Lower leg skin (tissue), 4 donors: ENCODE measurements at regions not wholly inside any gene's neighbourhood (a gene's known extent, or its start where the extent isn't known, plus 50 kb on each side); places are given as distances from the start of the nearest gene placed in this dataset.

Experiments used
- DNase-seq, 2 donors: peaks; one replicate each; pipeline ENCODE4 v3.0.0-alpha.2; 2019; ENCODE audit warnings: low spot score in 2 of 2
- H3K4me3 ChIP-seq: fragments of 200-600 bp; sonication (generic); 2 replicates; pipeline ENCODE4 v1.5.1; 2017; ENCODE audit warnings: mild to moderate bottlenecking, low read depth; ENCODE audit not compliant: poor library complexity, severe bottlenecking
- POLR2A ChIP-seq, 2 donors: fragments of 450-650 bp; IDR thresholded peaks; one replicate each; pipeline ENCODE4 v1.6.1; 2016 to 2017; ENCODE audit warnings: antibody characterized with exemption in 2 of 2, mild to moderate bottlenecking in 1 of 2, moderate library complexity in 1 of 2
- WGBS, 2 donors: methylation state at CpG; one replicate each; pipeline ENCODE4 v1.1.5; 2018; 5-methylcytosine and 5-hydroxymethylcytosine counted together
- intact Hi-C: fragments of 100-400 bp; cut with DNase I; formaldehyde crosslinking; loops from one replicate; pipeline ENCODE4 v1.15.0; 2023; ENCODE audit warnings: low total_unique reads
- TF ChIP-seq, protein P1 (sequence below), 3 donors: fragments of 450-650 bp; IDR thresholded peaks; one replicate each; pipeline ENCODE4 v1.5.1; 2016; ENCODE audit warnings: antibody characterized with exemption in 3 of 3, mild to moderate bottlenecking in 3 of 3, moderate library complexity in 2 of 3

DNA sequence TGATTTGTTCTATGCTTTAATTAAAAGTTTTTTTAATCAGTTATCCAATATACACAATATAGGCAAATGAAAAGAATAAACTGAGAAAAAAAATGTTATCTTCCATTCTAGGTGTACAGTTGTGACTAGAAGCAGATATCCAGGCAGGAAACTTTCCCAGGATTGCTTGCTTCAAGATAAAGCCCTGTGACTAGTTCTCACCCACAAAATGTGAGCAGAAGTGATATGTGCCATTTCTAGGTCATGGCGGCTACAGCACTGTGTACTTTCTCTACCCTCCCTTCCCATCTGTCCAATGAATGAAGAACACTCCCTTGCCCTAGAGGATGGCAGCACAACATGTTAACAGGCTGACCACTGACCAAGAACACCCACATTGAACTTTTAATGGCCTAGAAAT is 110.5 kb upstream of the STT3B start:
- 80 to 88% methylated on average over 1 of the region's 1 CpG for WGBS, 2 donors
- DNase-seq, result no peak
- intact Hi-C loops, result no loop called here
- H3K4me3 ChIP-seq, result no peak overlapping the region
- TF ChIP-seq, protein P1, sequence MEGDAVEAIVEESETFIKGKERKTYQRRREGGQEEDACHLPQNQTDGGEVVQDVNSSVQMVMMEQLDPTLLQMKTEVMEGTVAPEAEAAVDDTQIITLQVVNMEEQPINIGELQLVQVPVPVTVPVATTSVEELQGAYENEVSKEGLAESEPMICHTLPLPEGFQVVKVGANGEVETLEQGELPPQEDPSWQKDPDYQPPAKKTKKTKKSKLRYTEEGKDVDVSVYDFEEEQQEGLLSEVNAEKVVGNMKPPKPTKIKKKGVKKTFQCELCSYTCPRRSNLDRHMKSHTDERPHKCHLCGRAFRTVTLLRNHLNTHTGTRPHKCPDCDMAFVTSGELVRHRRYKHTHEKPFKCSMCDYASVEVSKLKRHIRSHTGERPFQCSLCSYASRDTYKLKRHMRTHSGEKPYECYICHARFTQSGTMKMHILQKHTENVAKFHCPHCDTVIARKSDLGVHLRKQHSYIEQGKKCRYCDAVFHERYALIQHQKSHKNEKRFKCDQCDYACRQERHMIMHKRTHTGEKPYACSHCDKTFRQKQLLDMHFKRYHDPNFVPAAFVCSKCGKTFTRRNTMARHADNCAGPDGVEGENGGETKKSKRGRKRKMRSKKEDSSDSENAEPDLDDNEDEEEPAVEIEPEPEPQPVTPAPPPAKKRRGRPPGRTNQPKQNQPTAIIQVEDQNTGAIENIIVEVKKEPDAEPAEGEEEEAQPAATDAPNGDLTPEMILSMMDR (IDR thresholded peaks at IDR 0.05), result no peak
- no peak for TF ChIP-seq POLR2A (IDR thresholded peaks at IDR 0.05)

DNA sequence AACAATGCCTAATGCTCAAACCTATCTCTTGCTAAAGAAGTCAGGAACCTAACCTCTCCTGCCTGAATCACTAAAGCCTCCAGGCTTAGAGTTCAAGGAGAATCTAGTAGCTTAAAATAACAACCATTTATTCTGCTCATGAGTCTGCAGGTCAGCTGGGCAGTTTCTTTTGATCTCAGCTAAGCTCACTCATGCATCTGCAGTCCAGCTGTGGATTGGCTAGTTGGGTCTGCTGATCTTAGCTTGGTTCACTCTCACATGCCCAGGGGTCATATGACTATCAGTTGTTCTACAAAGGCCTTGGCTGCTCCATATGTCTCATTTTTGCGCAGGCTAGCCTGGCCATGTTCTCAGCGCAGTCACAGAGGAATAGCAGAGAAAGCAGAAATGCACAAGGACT is 109.2 kb upstream of the STT3B start:
- no peak overlapping the region for H3K4me3 ChIP-seq
- intact Hi-C loops, result no loop called here
- TF ChIP-seq, protein P1 (IDR thresholded peaks at IDR 0.05), result no peak
- TF ChIP-seq POLR2A (IDR thresholded peaks at IDR 0.05), result no peak
- 70 to 71% methylated on average over 2 of the region's 2 CpGs for WGBS, 2 donors
- DNase-seq, result no peak

DNA sequence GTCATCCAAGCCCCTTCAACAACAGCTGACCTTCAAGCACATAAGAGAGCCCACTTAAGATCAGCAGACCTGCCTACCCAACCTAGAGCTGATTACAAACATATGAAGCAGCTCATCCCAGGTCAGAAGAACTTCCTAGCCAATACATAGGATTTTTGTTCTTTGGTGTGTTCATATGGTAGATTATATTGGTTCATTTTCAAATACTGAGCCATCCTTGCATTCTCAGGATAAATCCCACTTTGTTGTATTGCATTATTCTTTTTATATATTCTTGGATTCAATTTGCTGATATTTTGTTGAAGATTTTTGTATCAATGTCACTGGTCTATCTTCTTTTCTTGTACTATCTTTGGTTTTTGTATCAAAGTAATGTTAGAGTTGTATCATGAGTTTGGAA is 107.3 kb upstream of the STT3B start:
- no peak overlapping the region for H3K4me3 ChIP-seq
- intact Hi-C loops, result no loop called here
- DNase-seq, result no peak

DNA sequence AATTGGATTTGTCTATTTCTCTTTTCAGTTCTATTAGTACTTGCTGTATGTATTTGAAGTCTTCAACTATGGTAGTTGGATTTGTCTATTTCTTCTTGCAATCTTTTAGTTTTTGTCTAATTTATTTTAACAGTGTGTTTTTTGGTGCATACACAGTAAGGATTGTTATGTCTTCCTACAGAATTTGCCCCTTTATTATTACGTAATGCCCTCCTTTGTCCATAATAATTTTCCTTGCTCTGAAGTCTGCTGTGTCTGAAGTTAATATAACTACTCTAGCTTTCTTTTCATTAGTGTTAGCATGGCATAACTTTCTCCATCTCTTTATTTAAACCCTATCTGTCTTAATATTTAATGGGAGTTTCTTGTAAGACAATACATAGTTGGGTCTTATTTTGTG is 105.1 kb upstream of the STT3B start:
- intact Hi-C loops, result no loop called here
- TF ChIP-seq, protein P1 (IDR thresholded peaks at IDR 0.05), result no peak
- TF ChIP-seq POLR2A (IDR thresholded peaks at IDR 0.05), result no peak
- WGBS, 2 donors, result 92 to 100% methylated on average over 1 of the region's 1 CpG
- DNase-seq, result no peak
- no peak overlapping the region for H3K4me3 ChIP-seq

More for the DNA sequence above, 107.3 kb upstream of the STT3B start:
- TF ChIP-seq, protein P1 (IDR thresholded peaks at IDR 0.05), result no peak
- TF ChIP-seq POLR2A (IDR thresholded peaks at IDR 0.05), result no peak

DNA sequence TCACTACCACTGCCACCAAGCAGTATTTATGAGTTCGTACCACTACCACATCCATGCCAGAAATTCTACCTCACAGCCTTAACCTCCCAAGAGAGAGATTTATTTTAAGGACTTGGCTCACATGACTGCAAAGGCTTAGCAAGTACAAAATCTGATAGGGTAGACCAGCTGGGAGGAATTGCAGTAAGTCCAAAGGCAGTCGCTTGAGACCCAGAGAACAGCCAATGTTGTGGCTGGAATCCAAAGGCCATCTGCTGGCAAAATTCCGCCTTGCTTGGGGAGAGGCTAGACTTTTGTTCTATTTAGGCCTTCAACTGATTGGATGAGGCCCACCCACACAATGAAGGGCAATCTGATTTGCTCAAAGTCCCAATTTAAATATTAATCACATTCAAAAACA is 101.4 kb upstream of the STT3B start:
- H3K4me3 ChIP-seq, result no peak overlapping the region
- TF ChIP-seq POLR2A (IDR thresholded peaks at IDR 0.05), result no peak
- TF ChIP-seq, protein P1 (IDR thresholded peaks at IDR 0.05), result no peak
- no peak for DNase-seq
- WGBS, 2 donors, result 70 to 73% methylated on average over 3 of the region's 3 CpGs
- intact Hi-C loops, result no loop called here

DNA sequence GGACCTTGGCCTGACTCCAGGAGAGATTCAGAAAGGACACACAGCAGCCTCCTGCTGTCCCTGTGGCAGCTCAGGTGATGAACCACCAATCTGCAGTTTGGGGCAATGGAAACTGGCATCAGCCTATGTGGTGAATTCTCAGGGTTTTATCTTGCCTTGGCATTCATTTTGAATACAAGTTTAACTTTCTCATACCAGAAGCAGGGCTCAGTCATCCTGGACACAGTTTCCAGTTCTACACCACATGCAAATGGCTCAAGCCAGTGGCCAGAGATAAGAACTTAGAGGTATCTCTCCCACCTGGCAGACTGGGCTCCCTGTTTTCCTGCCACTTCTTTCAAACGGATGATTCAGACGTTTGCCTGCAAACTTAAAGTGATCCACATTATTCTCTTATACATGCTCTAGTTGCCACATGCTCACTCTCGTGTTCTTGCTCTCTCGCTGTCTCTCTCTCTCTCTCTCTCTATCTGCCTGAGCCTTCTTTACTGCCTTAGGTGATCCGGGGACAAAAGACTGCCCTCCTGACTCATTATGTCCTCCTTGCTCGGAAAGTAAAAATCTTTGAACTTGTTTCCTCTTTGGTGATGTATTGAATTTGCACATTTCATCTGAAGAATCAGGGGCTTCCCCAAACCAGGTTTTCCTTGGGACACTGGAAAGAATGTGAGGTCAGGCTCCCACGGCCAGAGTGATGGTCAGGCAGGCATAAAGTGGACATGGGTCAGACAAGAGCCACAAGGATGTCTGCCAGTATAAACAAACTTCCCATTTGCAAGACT is 99.6 kb upstream of the STT3B start:
- H3K4me3 ChIP-seq, result no peak overlapping the region
- intact Hi-C loops, result no loop called here
- no peak for DNase-seq
- TF ChIP-seq, protein P1 (IDR thresholded peaks at IDR 0.05), result no peak
- no peak for TF ChIP-seq POLR2A (IDR thresholded peaks at IDR 0.05)
- WGBS, 2 donors, result 54 to 64% methylated on average over 7 of the region's 7 CpGs
